Bronchial epithelial cell (primary cell): ENCODE measurements at regions not wholly inside any gene's neighbourhood (a gene's known extent, or its start where the extent isn't known, plus 50 kb on each side); places are given as distances from the start of the nearest gene placed in this dataset.

Experiments
- DNase-seq: peaks from one replicate; pipeline ENCODE4 v3.0.0-alpha.2; 2010; ENCODE audit warnings: low read depth
- FAIRE-seq: peaks from 2 replicates; lab custom pipeline; 2011; peaks lifted over from hg19 to GRCh38; lab: Jason Lieb, UNC
- H3K27me3 ChIP-seq: 2 replicates; pipeline ENCODE4 v1.5.1; 2011; ENCODE audit warnings: low read length; ENCODE audit not compliant: control insufficient read depth, insufficient read depth
- H3K36me3 ChIP-seq: 2 replicates; pipeline ENCODE4 v1.5.1; 2011; ENCODE audit warnings: low read length; ENCODE audit not compliant: control insufficient read depth, insufficient read depth
- H3K4me3 ChIP-seq: 2 replicates; pipeline ENCODE4 v1.5.1; 2011; ENCODE audit warnings: mild to moderate bottlenecking, low read depth, low read length, control low read depth
- CTCF ChIP-seq: IDR thresholded peaks from 2 replicates; pipeline ENCODE4 v1.5.1; 2011; ENCODE audit warnings: mild to moderate bottlenecking, moderate library complexity, low read length, control low read depth, inconsistent platforms; ENCODE audit not compliant: insufficient read depth, severe bottlenecking

- Histone ChIP-seq H3K36me3 (no peaks in the 10 kb centered on the region), H3K4me3 (no peak overlapping the region), H3K27me3 (no peaks in the 10 kb centered on the region)
- DNase-seq = no peak
- FAIRE-seq = no peak
- no peak for TF ChIP-seq CTCF
These were observed 300.4 kb downstream of the SLITRK6 start for GRCh38 chr13:85498774-85499173.

- Histone ChIP-seq H3K36me3 (no peaks in the 10 kb centered on the region), H3K4me3 (no peak overlapping the region), H3K27me3 (no peaks in the 10 kb centered on the region)
- FAIRE-seq (peak; percentile 18), DNase-seq (peak; percentile 82)
- TF ChIP-seq CTCF = no peak
These were observed 301.6 kb downstream of the SLITRK6 start for GRCh38 chr13:85497652-85498051.

- no peak for TF ChIP-seq CTCF
- Histone ChIP-seq H3K36me3 (no peaks in the 10 kb centered on the region), H3K4me3 (no peak overlapping the region), H3K27me3 (no peaks in the 10 kb centered on the region)
- no peak for DNase-seq
- FAIRE-seq = no peak
These were observed 306.9 kb downstream of the SLITRK6 start for GRCh38 chr13:85492283-85492682.

- no peak for DNase-seq
- no peak overlapping the region for H3K4me3 ChIP-seq
- FAIRE-seq = no peak
- no peak for TF ChIP-seq CTCF
- no peaks in the 10 kb centered on the region for H3K27me3 ChIP-seq
- no peaks in the 10 kb centered on the region for H3K36me3 ChIP-seq
These were observed 312.6 kb downstream of the SLITRK6 start for GRCh38 chr13:85486663-85487062.

- DNase-seq (no peak), FAIRE-seq (no peak)
- TF ChIP-seq CTCF = no peak
- H3K4me3 ChIP-seq = no peak overlapping the region
- H3K27me3 ChIP-seq = no peaks in the 10 kb centered on the region
- H3K36me3 ChIP-seq = no peaks in the 10 kb centered on the region
These were observed 326.1 kb downstream of the SLITRK6 start for GRCh38 chr13:85473144-85473543.

GRCh38 chr13:85469320-85469719 lies 329.9 kb downstream of the SLITRK6 start:
- Histone ChIP-seq H3K4me3 (no peak overlapping the region), H3K36me3 (no peaks in the 10 kb centered on the region), H3K27me3 (no peaks in the 10 kb centered on the region)
- no peak for TF ChIP-seq CTCF
- no peak for FAIRE-seq
- no peak for DNase-seq
